ENCODE measurements at regions not wholly inside any gene's neighbourhood (a gene's known extent, or its start where the extent isn't known, plus 50 kb on each side); places are given as distances from the start of the nearest gene placed in this dataset.

DNA sequence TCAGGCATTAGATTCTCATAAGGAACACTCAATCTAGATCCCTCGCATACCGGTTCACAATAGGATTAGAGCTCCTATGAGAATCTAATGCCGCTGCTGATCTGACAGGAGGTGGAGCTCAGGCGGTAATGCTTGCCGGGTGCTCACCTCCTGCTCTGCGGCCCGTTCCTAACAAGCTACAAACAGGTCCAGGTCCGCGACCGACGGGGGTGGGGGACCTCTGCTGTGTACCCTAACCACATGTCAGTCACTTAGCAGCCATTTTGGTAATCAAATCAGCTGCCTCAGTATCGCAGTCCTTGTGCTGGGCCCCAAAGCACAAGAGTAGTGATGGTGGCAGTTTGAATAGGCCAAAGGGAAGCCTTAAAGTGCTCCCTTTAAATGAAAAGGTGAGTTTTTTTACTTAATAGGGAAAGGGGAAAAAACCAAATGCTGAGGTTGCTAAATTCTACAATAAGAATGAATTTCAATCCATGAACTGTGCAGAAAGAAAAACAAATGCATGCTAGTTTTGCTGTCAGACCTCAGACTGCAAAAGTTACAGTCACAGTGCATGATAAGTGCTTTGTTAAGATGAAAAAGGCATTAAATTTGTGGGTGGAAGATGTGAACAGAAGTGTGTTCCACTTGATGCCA is 67.0 kb upstream of the TNPO1 start:
- TF ChIP-seq, protein P1, sequence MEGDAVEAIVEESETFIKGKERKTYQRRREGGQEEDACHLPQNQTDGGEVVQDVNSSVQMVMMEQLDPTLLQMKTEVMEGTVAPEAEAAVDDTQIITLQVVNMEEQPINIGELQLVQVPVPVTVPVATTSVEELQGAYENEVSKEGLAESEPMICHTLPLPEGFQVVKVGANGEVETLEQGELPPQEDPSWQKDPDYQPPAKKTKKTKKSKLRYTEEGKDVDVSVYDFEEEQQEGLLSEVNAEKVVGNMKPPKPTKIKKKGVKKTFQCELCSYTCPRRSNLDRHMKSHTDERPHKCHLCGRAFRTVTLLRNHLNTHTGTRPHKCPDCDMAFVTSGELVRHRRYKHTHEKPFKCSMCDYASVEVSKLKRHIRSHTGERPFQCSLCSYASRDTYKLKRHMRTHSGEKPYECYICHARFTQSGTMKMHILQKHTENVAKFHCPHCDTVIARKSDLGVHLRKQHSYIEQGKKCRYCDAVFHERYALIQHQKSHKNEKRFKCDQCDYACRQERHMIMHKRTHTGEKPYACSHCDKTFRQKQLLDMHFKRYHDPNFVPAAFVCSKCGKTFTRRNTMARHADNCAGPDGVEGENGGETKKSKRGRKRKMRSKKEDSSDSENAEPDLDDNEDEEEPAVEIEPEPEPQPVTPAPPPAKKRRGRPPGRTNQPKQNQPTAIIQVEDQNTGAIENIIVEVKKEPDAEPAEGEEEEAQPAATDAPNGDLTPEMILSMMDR (conservative IDR thresholded peaks at IDR 0.05; ENCODE audit: low read depth, low read length): no peak
- no peak for TF ChIP-seq EZH2 (IDR thresholded peaks at IDR 0.05; ENCODE audit: borderline replicate concordance, low read depth, low read length, poor library complexity, severe bottlenecking)
